CD4-positive, alpha-beta T cell (primary cell): ENCODE measurements at regions not wholly inside any gene's neighbourhood (a gene's known extent, or its start where the extent isn't known, plus 50 kb on each side); places are given as distances from the start of the nearest gene placed in this dataset.

Experiments used
- ATAC-seq: fragments of 200-7000 bp; cut with Tn5 transposase; one replicate; pipeline ENCODE4 v1.10.0; 2022; ENCODE audit warnings: mild to moderate bottlenecking; ENCODE audit not compliant: poor library complexity
- CTCF ChIA-PET: fragments of 350-600 bp; sonication (Branson Sonifier 250); formaldehyde crosslinking; loops from one replicate; lab custom pipeline; 2021; ENCODE audit warnings: antibody characterized with exemption, inconsistent platforms; lab: Charles Lee
- POLR2A ChIA-PET: fragments of 350-600 bp; sonication (Branson Sonifier 250); formaldehyde crosslinking; loops from one replicate; lab custom pipeline; 2021; ENCODE audit warnings: antibody characterized with exemption, inconsistent platforms; lab: Charles Lee
- DNase-seq, 14 experiments: peaks; one replicate each; pipeline ENCODE4 v3.0.0-alpha.2; 2013 to 2020; ENCODE audit warnings: mixed read lengths in 2 of 14
- H3K27ac ChIP-seq, 2 donors: one replicate each; pipeline versions ENCODE4 v1.5.1 to v1.7.0; 2013; ENCODE audit warnings: low read length in 2 of 2, low read depth in 1 of 2, mild to moderate bottlenecking in 1 of 2
- H3K27me3 ChIP-seq, 2 experiments: 1 replicate in 1 of 2; 2 replicates in 1 of 2; pipeline versions ENCODE4 v1.6.1 to v1.7.0; 2013; ENCODE audit warnings: low read length in 2 of 2, control low read depth in 1 of 2, mild to moderate bottlenecking in 1 of 2, moderate library complexity in 1 of 2; ENCODE audit not compliant: insufficient read depth in 2 of 2, control insufficient read depth in 1 of 2
- H3K36me3 ChIP-seq: one replicate; pipeline ENCODE4 v1.6.1; 2013; ENCODE audit warnings: low read length, control low read depth; ENCODE audit not compliant: insufficient read depth
- H3K4me1 ChIP-seq: one replicate; pipeline ENCODE4 v1.6.1; 2013; ENCODE audit warnings: low read length, control low read depth; ENCODE audit not compliant: insufficient read depth
- H3K4me3 ChIP-seq: one replicate; pipeline ENCODE4 v1.5.1; 2013; ENCODE audit warnings: mild to moderate bottlenecking, low read length, moderate library complexity
- H3K9me3 ChIP-seq, 2 experiments: 1 replicate in 1 of 2; 2 replicates in 1 of 2; pipeline versions ENCODE4 v1.6.1 to v1.7.0; 2013; ENCODE audit warnings: low read length in 2 of 2, mild to moderate bottlenecking in 2 of 2, control low read depth in 1 of 2, moderate library complexity in 1 of 2; ENCODE audit not compliant: control insufficient read depth in 1 of 2, insufficient read depth in 1 of 2
- H3K27ac Mint-ChIP-seq: one replicate; pipeline ENCODE4 v1.8.0; 2020; ENCODE audit warnings: mixed read lengths
- H3K27me3 Mint-ChIP-seq: one replicate; pipeline ENCODE4 v1.8.0; 2021; ENCODE audit warnings: mixed read lengths
- H3K36me3 Mint-ChIP-seq: one replicate; pipeline ENCODE4 v1.8.0; 2021; ENCODE audit warnings: low read depth, mixed read lengths
- H3K4me1 Mint-ChIP-seq: one replicate; pipeline ENCODE4 v1.8.0; 2021; ENCODE audit warnings: low read depth, mixed read lengths
- H3K4me3 Mint-ChIP-seq: one replicate; pipeline ENCODE4 v1.8.0; 2020; ENCODE audit warnings: mild to moderate bottlenecking, mixed read lengths
- H3K9me3 Mint-ChIP-seq: one replicate; pipeline ENCODE4 v1.8.0; 2020; ENCODE audit warnings: mixed read lengths
- CTCF ChIP-seq: fragments of 200-600 bp; IDR thresholded peaks from one replicate; pipeline ENCODE4 v1.8.0; 2022; ENCODE audit warnings: antibody characterized with exemption, mild to moderate bottlenecking
- intact Hi-C, 2 experiments: fragments of 100-400 bp; cut with DNase I in 1 of 2; cut with micrococcal nuclease in 1 of 2; formaldehyde crosslinking; loops; one replicate each; pipeline versions ENCODE4 v1.15.1 to v1.9.0; 2023 to 2025; cut with DNase I, micrococcal nuclease

GRCh38 chr5:164735334-164735733, 1229.9 kb downstream of the MAT2B start:
- ChIA-PET POLR2A (no interaction called here), CTCF (no interaction called here)
- no peaks in the 10 kb centered on the region for H3K36me3 ChIP-seq
- no peak overlapping the region for H3K27ac ChIP-seq
- no peak for TF ChIP-seq CTCF
- intact Hi-C loops = no loop called here
- Mint-ChIP-seq H3K27ac (no peak overlapping the region), H3K36me3 (no peaks in the 10 kb centered on the region), H3K27me3 (no peaks in the 10 kb centered on the region), H3K4me3 (no peak overlapping the region), H3K4me1 (no peaks in the 10 kb centered on the region), H3K9me3 (peaks cover 2% of the 10 kb centered on the region)
- no peak overlapping the region for H3K4me3 ChIP-seq
- H3K9me3 ChIP-seq = peaks cover 0 to 12% of the 10 kb centered on the region in 2 experiments
- no peaks in the 10 kb centered on the region for H3K4me1 ChIP-seq
- H3K27me3 ChIP-seq = no peaks in the 10 kb centered on the region
- DNase-seq (no peak), ATAC-seq (no peak)

- no peaks in the 10 kb centered on the region for H3K27me3 ChIP-seq
- H3K4me3 Mint-ChIP-seq = no peak overlapping the region
- no peak overlapping the region for H3K27ac Mint-ChIP-seq
- H3K4me3 ChIP-seq = no peak overlapping the region
- no peak for ATAC-seq
- no peak for TF ChIP-seq CTCF
- H3K27ac ChIP-seq = no peak overlapping the region
- H3K36me3 Mint-ChIP-seq = no peaks in the 10 kb centered on the region
- POLR2A ChIA-PET = no interaction called here
- DNase-seq = no peak
- intact Hi-C loops = no loop called here
- H3K4me1 Mint-ChIP-seq = peaks cover 9% of the 10 kb centered on the region
- no peaks in the 10 kb centered on the region for H3K36me3 ChIP-seq
- peaks cover 0 to 4% of the 10 kb centered on the region in 2 experiments for H3K9me3 ChIP-seq
- no peaks in the 10 kb centered on the region for H3K4me1 ChIP-seq
- H3K9me3 Mint-ChIP-seq = no peaks in the 10 kb centered on the region
- CTCF ChIA-PET = no interaction called here
- no peaks in the 10 kb centered on the region for H3K27me3 Mint-ChIP-seq
Observed at GRCh38 chr5:164741376-164741775, 1236.0 kb downstream of the MAT2B start.

- Mint-ChIP-seq H3K27ac (no peak overlapping the region), H3K36me3 (no peaks in the 10 kb centered on the region), H3K27me3 (no peaks in the 10 kb centered on the region), H3K4me1 (peaks cover 9% of the 10 kb centered on the region), H3K9me3 (no peaks in the 10 kb centered on the region), H3K4me3 (no peak overlapping the region)
- intact Hi-C loops = no loop called here
- Histone ChIP-seq H3K27ac (no peak overlapping the region), H3K36me3 (no peaks in the 10 kb centered on the region), H3K4me1 (no peaks in the 10 kb centered on the region), H3K4me3 (no peak overlapping the region), H3K9me3 (peaks cover 0 to 4% of the 10 kb centered on the region in 2 experiments), H3K27me3 (no peaks in the 10 kb centered on the region)
- no peak for ATAC-seq
- POLR2A ChIA-PET = no interaction called here
- TF ChIP-seq CTCF = no peak
- CTCF ChIA-PET = no interaction called here
- peak in 1 of 14 experiments; percentile 6 for DNase-seq
Observed at GRCh38 chr5:164742025-164742424, 1236.6 kb downstream of the MAT2B start.
